ENCODE measurements at regions not wholly inside any gene's neighbourhood (a gene's known extent, or its start where the extent isn't known, plus 50 kb on each side); places are given as distances from the start of the nearest gene placed in this dataset.

- TF ChIP-seq ZNF462 (CRISPR knock-in tag; IDR thresholded peaks at IDR 0.05), result no peak
These were observed 206.1 kb downstream of the ZFP36L2 start (continued) for GRCh38 chr2:43020296-43020695.

GRCh38 chr2:43019536-43020183 is 206.7 kb downstream of the ZFP36L2 start:
- H3K27ac Mint-ChIP-seq, result no peak overlapping the region
- Histone ChIP-seq H3K27me3 (ENCODE audit: insufficient read depth) (no peaks in the 10 kb centered on the region), H3K9me2 (ENCODE audit: insufficient read depth) (no peaks in the 10 kb centered on the region), H3K79me2 (replicated peaks; ENCODE audit: insufficient read depth) (no peaks in the 10 kb centered on the region), H4K20me1 (replicated peaks; ENCODE audit: insufficient read depth) (no peaks in the 10 kb centered on the region), H3F3A (replicated peaks; ENCODE audit: low read depth) (no peaks in the 10 kb centered on the region), H3K27ac (ENCODE audit: low read depth) (no peak overlapping the region), H3K4me1 (ENCODE audit: insufficient read depth) (peaks cover 4% of the 10 kb centered on the region; the same call in 1 of the 2 replicates), H3K4me2 (no peak overlapping the region), H3K4me3 (no peak overlapping the region), H3K36me3 (ENCODE audit: insufficient read depth) (no peaks in the 10 kb centered on the region), H2AFZ (no peak overlapping the region)
- H3K4me3 Mint-ChIP-seq, result no peak overlapping the region
- DNase-seq (ENCODE audit: low spot score), result no peak
- peaks cover 24% of the 10 kb centered on the region for H3K9me3 Mint-ChIP-seq
- H3K27me3 Mint-ChIP-seq (ENCODE audit: insufficient read depth, low read depth, poor library complexity), result peaks cover 14% of the 10 kb centered on the region
- peaks cover 10% of the 10 kb centered on the region; the same call in 2 of the 3 replicates for H3K36me3 Mint-ChIP-seq (ENCODE audit: low read depth)
- H3K4me1 Mint-ChIP-seq, result peaks cover 7% of the 10 kb centered on the region
- ATAC-seq, result no peak
- TF ChIP-seq EZH2 (IDR thresholded peaks at IDR 0.05; ENCODE audit: low read depth, unreplicated experiment) (no peak), CTCF (conservative IDR thresholded peaks at IDR 0.05; ENCODE audit: low read depth in 2 of 2) (no peak), ZNF331 (CRISPR knock-in tag; IDR thresholded peaks at IDR 0.05; ENCODE audit: low read depth) (no peak), ZNF462 (CRISPR knock-in tag; IDR thresholded peaks at IDR 0.05) (no peak), CREB1 (CRISPR knock-in tag; IDR thresholded peaks at IDR 0.05; ENCODE audit: low read depth) (no peak)

All from GM23338 (cell line).